Upper lobe of right lung (tissue), 1 donor: ENCODE measurements at regions not wholly inside any gene's neighbourhood (a gene's known extent, or its start where the extent isn't known, plus 50 kb on each side); places are given as distances from the start of the nearest gene placed in this dataset.

ENCODE experiments used
- ATAC-seq: fragments of 200-7000 bp; cut with Tn5 transposase; one replicate; pipeline ENCODE4 v1.9.1; 2020; ENCODE audit warnings: mild to moderate bottlenecking, moderate library complexity
- DNase-seq: peaks from one replicate; pipeline ENCODE4 v3.0.0-alpha.2; 2020
- H3K27ac ChIP-seq: fragments of 200-600 bp; one replicate; pipeline ENCODE4 v1.8.0; 2022
- H3K27me3 ChIP-seq: fragments of 200-600 bp; one replicate; pipeline ENCODE4 v1.8.0; 2022; ENCODE audit warnings: mild to moderate bottlenecking
- H3K36me3 ChIP-seq: fragments of 200-600 bp; one replicate; pipeline ENCODE4 v1.8.0; 2022
- H3K4me1 ChIP-seq: fragments of 200-600 bp; one replicate; pipeline ENCODE4 v1.8.0; 2022
- H3K4me3 ChIP-seq: fragments of 200-600 bp; one replicate; pipeline ENCODE4 v1.8.0; 2022; ENCODE audit warnings: mild to moderate bottlenecking
- H3K9me3 ChIP-seq: fragments of 200-600 bp; one replicate; pipeline ENCODE4 v1.8.0; 2022
- intact Hi-C: fragments of 100-400 bp; cut with DNase I; formaldehyde crosslinking; loops from one replicate; pipeline ENCODE4 v1.11.0; 2022
- TF ChIP-seq, protein P1 (sequence below): fragments of 200-600 bp; IDR thresholded peaks from one replicate; pipeline ENCODE4 v1.8.0; 2022; ENCODE audit warnings: antibody characterized with exemption
- donor health status: DM: no; HTN: yes; CAD: no; lungs with severe emphysema.

DNA sequence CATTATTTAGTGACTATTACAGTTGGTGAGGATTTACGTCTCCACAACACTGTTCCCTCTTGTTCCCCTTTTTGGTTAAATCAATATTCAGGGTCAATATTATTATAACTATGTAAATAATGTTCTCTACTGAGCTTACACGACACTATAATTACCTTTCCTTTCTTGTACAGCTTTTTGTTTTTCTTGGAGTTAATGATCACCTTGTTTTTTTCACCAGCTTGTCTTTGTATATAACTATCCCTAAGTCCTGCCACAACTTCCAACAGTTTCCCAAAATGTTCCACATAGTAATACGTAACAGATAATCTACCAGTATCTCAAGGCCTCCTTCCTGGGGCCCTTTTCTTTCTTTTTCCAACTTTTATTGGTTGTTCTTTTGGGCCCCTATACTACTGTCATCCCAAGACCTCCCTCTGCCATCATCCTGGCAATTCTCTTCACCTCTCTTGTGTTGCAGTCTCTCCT lies 142.0 kb upstream of the SOX4 start:
- no peaks in the 10 kb centered on the region for H3K36me3 ChIP-seq
- H3K9me3 ChIP-seq = no peaks in the 10 kb centered on the region
- no peak overlapping the region for H3K4me3 ChIP-seq
- no peaks in the 10 kb centered on the region for H3K27me3 ChIP-seq
- intact Hi-C loops = no loop called here
- H3K4me1 ChIP-seq = no peaks in the 10 kb centered on the region
- TF ChIP-seq, protein P1, sequence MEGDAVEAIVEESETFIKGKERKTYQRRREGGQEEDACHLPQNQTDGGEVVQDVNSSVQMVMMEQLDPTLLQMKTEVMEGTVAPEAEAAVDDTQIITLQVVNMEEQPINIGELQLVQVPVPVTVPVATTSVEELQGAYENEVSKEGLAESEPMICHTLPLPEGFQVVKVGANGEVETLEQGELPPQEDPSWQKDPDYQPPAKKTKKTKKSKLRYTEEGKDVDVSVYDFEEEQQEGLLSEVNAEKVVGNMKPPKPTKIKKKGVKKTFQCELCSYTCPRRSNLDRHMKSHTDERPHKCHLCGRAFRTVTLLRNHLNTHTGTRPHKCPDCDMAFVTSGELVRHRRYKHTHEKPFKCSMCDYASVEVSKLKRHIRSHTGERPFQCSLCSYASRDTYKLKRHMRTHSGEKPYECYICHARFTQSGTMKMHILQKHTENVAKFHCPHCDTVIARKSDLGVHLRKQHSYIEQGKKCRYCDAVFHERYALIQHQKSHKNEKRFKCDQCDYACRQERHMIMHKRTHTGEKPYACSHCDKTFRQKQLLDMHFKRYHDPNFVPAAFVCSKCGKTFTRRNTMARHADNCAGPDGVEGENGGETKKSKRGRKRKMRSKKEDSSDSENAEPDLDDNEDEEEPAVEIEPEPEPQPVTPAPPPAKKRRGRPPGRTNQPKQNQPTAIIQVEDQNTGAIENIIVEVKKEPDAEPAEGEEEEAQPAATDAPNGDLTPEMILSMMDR = no peak
- H3K27ac ChIP-seq = no peak overlapping the region
- DNase-seq (no peak), ATAC-seq (no peak)

DNA sequence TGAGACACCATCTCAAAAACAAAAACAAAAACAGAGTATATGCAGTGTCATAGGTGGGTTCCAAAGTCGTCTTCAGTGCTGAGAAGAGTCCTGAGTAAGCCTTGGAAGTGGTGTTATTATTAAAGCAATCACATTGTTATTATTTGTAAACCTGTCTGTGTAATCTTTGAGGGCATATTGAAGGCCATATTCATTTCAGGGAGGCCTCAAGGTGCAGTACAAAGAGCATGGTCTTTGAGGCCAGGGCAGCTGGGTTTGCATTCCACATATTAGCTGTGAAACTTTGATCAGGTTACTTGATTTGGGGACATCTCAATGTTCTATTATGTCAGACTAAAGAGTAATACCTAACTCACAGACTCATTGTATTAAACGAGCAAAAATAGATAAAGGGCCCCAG lies 139.3 kb upstream of the SOX4 start:
- ATAC-seq (no peak), DNase-seq (no peak)
- Histone ChIP-seq H3K4me1 (no peaks in the 10 kb centered on the region), H3K4me3 (no peak overlapping the region), H3K27ac (no peak overlapping the region), H3K27me3 (no peaks in the 10 kb centered on the region), H3K9me3 (no peaks in the 10 kb centered on the region), H3K36me3 (no peaks in the 10 kb centered on the region)
- intact Hi-C loops = no loop called here
- TF ChIP-seq, protein P1 = no peak

DNA sequence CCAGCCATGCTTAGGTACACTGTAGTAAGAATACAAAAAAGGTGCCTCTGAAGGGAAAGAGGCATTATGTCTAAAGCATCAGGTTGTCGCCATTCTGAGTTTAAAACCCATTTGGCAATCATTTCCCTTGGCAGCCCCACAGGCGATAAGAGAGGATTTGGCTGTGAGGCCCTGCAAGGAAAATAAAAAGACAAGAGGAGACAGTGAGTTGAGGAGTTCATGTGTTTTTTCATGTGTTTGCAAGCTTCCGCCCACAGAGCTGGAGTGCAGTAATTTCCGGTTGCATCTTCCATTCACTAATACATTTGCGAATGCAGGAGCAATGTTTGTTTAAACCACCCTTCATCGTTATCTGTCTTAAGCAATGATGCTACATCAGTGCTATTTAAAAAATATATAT lies 138.5 kb upstream of the SOX4 start:
- DNase-seq (no peak), ATAC-seq (no peak)
- Histone ChIP-seq H3K27ac (no peak overlapping the region), H3K9me3 (no peaks in the 10 kb centered on the region), H3K27me3 (no peaks in the 10 kb centered on the region), H3K36me3 (no peaks in the 10 kb centered on the region), H3K4me1 (no peaks in the 10 kb centered on the region), H3K4me3 (no peak overlapping the region)
- intact Hi-C loops = no loop called here
- TF ChIP-seq, protein P1 = no peak

DNA sequence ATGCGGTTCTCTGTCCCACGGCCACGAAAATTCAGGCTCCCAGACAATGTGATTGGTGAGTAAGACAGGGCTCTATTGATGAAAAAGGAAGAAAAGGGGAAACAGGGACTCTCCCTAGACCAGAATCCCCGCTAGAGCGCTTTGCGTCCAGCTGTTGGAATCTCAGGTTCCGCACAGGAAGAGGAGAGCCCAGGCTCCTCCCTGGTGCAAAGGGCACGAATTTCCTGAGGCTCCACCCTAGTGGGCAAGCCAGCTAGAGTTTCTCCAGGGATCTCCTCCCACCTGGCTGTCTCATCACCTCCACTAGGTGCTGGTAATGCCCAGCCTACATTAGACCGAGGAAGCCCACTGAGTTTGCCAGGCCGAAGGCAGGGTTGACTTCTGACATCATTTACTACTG lies 135.9 kb upstream of the SOX4 start:
- intact Hi-C loops = no loop called here
- no peak overlapping the region for H3K27ac ChIP-seq
- H3K9me3 ChIP-seq = no peaks in the 10 kb centered on the region
- no peak for DNase-seq
- no peak for ATAC-seq
- TF ChIP-seq, protein P1 = no peak
- no peaks in the 10 kb centered on the region for H3K27me3 ChIP-seq
- H3K4me3 ChIP-seq = no peak overlapping the region
- no peaks in the 10 kb centered on the region for H3K4me1 ChIP-seq
- H3K36me3 ChIP-seq = no peaks in the 10 kb centered on the region

DNA sequence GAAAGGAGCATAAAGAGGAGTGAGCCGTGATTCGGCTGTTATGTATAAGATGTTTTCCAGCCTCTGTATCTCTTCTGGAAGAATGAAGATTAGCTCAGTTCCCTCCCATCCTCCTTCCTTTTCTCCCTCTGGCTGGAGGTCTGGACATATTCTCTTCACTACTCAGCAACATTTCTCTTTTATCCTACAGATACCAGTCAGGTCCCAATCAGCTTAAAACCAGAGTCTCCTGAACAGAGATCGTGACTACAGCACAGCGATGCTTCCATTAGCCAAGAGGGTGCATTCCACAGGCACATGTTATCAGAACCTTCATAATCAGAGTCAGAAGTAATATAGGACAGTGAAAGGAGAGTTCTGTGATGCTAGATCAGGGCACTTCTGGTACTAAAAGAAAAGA lies 133.9 kb upstream of the SOX4 start:
- Histone ChIP-seq H3K27me3 (no peaks in the 10 kb centered on the region), H3K4me3 (no peak overlapping the region), H3K9me3 (no peaks in the 10 kb centered on the region), H3K36me3 (no peaks in the 10 kb centered on the region), H3K27ac (no peak overlapping the region), H3K4me1 (no peaks in the 10 kb centered on the region)
- intact Hi-C loops = no loop called here
- ATAC-seq (no peak), DNase-seq (no peak)
- TF ChIP-seq, protein P1 = no peak

DNA sequence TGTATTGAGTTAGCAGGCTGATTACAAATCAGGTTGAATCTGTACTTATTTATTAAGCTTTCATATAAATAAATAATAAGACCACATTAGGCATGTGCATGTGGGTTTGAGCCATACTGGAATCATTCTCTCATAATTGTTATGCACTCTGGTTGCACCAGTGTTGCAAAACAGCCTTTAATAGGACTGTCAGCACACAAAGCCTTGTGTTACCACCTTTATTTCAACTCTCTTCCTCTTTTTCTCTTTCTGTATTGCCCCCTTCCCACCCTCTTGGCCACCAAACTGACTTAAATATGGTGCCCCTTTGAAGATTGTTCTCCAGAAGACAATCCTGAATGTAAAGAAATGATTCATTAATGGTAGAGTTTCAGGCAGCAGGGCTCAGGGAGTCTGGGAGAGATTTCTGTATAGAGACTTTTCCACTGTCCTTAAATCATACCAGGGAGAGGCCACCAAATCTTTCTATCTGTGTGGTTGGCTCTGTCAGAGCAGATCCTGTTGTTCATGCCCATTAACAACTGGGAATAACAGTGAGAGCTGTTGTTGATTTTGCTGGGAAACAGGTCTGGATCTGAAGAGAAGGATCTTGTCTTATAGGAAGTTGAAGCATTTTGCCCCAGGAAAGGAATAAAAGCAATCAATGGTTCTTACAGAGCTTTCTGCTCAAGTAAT lies 131.6 kb upstream of the SOX4 start:
- intact Hi-C loops = no loop called here
- Histone ChIP-seq H3K4me1 (no peaks in the 10 kb centered on the region), H3K27me3 (no peaks in the 10 kb centered on the region), H3K36me3 (no peaks in the 10 kb centered on the region), H3K9me3 (no peaks in the 10 kb centered on the region), H3K27ac (no peak overlapping the region), H3K4me3 (no peak overlapping the region)
- DNase-seq (no peak), ATAC-seq (no peak)
- TF ChIP-seq, protein P1 = no peak
